ENCODE measurements at regions not wholly inside any gene's neighbourhood (a gene's known extent, or its start where the extent isn't known, plus 50 kb on each side); places are given as distances from the start of the nearest gene placed in this dataset.

DNA sequence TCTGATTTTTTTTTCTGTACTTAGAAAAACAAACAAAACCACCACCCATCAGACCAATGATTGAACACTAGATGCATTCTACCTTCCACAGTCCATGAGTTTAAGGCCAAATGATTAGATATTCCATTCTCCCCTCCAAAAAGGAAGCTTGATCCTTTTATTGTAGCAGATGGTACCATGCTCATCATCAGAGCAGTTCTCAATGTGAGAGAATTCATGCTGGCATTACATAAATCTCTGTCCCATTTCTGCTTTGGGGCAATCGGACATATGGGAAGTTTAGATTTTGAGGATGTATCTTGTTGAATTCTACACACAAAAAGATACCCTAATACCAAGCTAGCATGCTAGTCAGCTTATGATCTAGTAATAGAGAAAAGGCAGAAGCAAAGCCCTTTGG is 186.6 kb downstream of the RAD51AP2 start:
- no peak for ATAC-seq
- Mint-ChIP-seq H3K4me1 (no peaks in the 10 kb centered on the region), H3K36me3 (ENCODE audit: low read depth) (no peaks in the 10 kb centered on the region), H3K9me3 (no peaks in the 10 kb centered on the region), H3K4me3 (no peak overlapping the region), H3K27ac (no peak overlapping the region), H3K27me3 (no peaks in the 10 kb centered on the region)
- DNase-seq: no peak

DNA sequence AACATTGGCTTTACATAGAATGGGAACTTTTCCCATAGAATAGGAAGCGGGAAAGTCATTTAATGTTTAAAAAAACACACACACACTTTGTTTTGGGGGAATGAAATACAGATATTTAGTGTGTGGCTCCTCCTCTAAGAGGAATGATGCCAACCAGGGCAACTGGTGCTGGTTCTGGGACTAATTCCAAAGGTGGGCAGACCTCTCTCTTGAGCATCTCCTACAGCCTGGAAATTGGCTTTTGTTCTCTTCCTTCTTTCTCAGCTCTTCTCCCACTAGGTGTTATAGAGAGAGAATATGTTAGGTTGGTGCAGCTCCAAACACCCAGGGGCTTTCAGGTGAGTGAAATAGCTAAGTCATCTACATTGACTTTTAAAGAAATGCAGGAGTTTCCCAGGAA is 190.1 kb downstream of the RAD51AP2 start:
- Mint-ChIP-seq H3K27ac (no peak overlapping the region), H3K27me3 (no peaks in the 10 kb centered on the region), H3K4me3 (no peak overlapping the region), H3K4me1 (no peaks in the 10 kb centered on the region), H3K36me3 (ENCODE audit: low read depth) (no peaks in the 10 kb centered on the region), H3K9me3 (no peaks in the 10 kb centered on the region)
- ATAC-seq: no peak
- no peak for DNase-seq

DNA sequence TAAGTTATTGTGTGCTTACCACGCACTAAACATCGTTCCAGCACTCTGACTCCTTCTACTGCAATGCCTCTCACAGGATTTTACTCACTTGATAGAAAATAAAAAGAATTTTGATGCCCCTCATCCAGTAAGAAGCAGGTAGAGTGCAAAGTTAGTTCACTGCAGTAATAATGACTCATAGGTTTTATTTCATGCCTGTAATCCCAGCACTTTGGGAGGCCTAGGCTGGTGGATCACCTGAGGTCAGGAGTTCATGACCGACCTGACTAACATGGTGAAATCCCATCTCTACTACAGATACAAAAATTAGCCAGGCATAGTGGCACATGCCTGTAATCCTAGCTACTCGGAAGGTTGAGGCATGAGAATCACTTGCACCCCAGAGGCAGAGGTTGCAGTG is 190.6 kb downstream of the RAD51AP2 start:
- no peaks in the 10 kb centered on the region for H3K9me3 Mint-ChIP-seq
- H3K27ac Mint-ChIP-seq: no peak overlapping the region
- ATAC-seq (no peak), DNase-seq (no peak)
- H3K36me3 Mint-ChIP-seq (ENCODE audit: low read depth): no peaks in the 10 kb centered on the region
- no peaks in the 10 kb centered on the region for H3K27me3 Mint-ChIP-seq
- H3K4me3 Mint-ChIP-seq: no peak overlapping the region
- H3K4me1 Mint-ChIP-seq: no peaks in the 10 kb centered on the region

DNA sequence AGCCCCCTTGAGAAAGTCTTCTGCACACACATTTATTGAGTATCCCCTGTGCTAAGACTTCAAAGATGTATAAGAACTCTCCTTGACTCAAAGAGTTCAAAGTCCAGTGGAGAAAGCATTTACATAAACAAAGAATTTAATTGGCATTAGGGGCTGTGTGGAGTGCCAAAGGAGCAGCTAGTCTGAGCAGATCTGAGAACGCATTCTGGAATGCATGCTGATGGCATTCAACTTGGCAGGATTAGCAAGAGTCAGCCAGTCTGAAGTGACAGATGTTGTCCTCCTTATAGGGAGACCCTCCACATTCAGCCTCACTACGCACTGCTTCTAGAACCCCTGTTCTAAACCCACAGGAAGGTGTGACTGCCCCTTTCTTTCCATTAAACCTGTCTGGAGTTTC is 191.5 kb downstream of the RAD51AP2 start:
- H3K4me3 Mint-ChIP-seq: no peak overlapping the region

DNA sequence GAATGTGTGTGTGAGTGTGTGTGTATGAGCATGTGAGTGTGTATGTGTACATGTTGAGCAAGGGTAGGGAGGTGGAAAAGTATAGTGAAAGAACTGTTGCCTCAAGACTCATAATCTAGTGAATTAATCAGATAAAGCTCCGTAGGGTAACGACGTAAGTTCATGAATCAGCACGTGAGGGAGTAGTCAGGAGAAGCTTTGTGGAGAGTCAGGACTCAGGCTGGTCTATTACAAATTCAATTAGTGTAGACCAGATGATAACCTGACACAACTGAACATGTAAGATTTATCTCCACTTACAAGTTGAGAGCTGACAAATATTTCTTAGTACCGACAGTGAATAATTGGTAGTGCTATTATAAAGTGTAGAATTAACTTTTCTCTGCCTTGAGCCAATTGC is 194.5 kb downstream of the RAD51AP2 start:
- H3K4me3 Mint-ChIP-seq: no peak overlapping the region
- H3K36me3 Mint-ChIP-seq (ENCODE audit: low read depth): no peaks in the 10 kb centered on the region
- H3K4me1 Mint-ChIP-seq: no peaks in the 10 kb centered on the region
- no peak for DNase-seq
- no peak for ATAC-seq
- peaks cover 5% of the 10 kb centered on the region for H3K9me3 Mint-ChIP-seq
- no peak overlapping the region for H3K27ac Mint-ChIP-seq
- H3K27me3 Mint-ChIP-seq: no peaks in the 10 kb centered on the region

More for the DNA sequence above, 191.5 kb downstream of the RAD51AP2 start:
- DNase-seq: no peak
- ATAC-seq: no peak
- Mint-ChIP-seq H3K27ac (no peak overlapping the region), H3K9me3 (peaks cover 5% of the 10 kb centered on the region), H3K27me3 (no peaks in the 10 kb centered on the region), H3K4me1 (no peaks in the 10 kb centered on the region), H3K36me3 (ENCODE audit: low read depth) (no peaks in the 10 kb centered on the region)

DNA sequence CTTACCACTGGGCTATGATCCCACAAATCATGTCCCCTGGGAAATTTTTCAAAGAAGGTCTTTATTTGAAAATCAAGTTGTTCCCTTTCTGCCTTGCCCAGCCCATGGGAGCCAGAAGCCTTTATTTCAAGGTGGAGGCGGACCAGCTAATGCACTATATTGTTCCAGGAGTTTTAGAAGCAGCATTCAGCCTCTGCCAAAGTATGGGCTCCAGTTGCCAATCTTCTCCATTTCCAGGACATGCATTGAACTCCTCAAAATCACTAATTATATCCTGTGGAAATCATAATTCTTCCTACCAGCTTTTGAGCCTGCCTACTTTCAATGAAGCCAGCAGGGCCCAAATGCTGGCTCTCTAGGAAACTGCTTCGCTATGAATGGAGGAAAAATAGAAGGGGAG is 195.8 kb downstream of the RAD51AP2 start:
- H3K36me3 Mint-ChIP-seq (ENCODE audit: low read depth): no peaks in the 10 kb centered on the region
- no peak for DNase-seq
- ATAC-seq: no peak
- no peaks in the 10 kb centered on the region for H3K27me3 Mint-ChIP-seq
- H3K4me3 Mint-ChIP-seq: no peak overlapping the region
- no peak overlapping the region for H3K27ac Mint-ChIP-seq
- H3K4me1 Mint-ChIP-seq: no peaks in the 10 kb centered on the region
- peaks cover 5% of the 10 kb centered on the region for H3K9me3 Mint-ChIP-seq

DNA sequence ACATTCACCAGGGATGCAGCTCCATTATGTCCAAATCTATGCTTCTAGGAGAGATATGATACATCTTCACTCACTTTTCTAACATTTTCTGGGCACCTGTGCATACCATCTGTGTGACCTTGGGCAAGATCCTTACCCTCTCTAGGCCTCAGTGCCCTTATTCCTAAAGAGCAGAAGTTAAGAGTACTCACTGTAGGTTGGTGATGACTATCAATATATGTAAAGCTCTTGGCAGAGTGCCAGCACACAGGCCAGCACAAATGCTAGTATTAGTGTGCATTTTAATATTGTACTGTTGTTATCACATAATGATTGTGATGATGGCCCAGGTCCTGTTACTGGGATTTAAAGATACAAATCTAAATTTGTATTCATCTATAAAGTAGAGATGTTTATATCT is 199.2 kb downstream of the RAD51AP2 start:
- Mint-ChIP-seq H3K36me3 (ENCODE audit: low read depth) (no peaks in the 10 kb centered on the region), H3K9me3 (peaks cover 5% of the 10 kb centered on the region), H3K27ac (no peak overlapping the region), H3K4me1 (no peaks in the 10 kb centered on the region), H3K27me3 (peaks cover 4% of the 10 kb centered on the region), H3K4me3 (no peak overlapping the region)
- no peak for DNase-seq
- ATAC-seq: no peak

DNA sequence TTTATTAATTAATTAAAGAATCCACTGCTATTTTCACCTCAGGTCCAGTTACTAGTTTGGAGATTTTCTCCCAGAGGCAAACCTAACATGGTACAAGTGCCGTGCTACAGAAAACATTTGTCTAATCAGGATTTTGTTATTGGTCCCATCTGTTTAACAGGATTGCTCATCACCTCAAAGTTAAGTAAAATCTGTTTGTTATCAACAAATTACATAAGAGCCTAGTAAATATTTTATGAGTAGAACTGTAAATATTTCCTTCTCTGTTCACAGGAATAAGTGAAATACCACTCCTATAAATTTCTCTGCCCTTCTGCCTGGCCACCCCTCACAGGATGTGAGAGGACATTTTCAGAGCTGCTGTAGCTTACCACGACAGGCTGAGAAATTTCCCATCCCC is 200.2 kb downstream of the RAD51AP2 start:
- H3K4me3 Mint-ChIP-seq: no peak overlapping the region

DNA sequence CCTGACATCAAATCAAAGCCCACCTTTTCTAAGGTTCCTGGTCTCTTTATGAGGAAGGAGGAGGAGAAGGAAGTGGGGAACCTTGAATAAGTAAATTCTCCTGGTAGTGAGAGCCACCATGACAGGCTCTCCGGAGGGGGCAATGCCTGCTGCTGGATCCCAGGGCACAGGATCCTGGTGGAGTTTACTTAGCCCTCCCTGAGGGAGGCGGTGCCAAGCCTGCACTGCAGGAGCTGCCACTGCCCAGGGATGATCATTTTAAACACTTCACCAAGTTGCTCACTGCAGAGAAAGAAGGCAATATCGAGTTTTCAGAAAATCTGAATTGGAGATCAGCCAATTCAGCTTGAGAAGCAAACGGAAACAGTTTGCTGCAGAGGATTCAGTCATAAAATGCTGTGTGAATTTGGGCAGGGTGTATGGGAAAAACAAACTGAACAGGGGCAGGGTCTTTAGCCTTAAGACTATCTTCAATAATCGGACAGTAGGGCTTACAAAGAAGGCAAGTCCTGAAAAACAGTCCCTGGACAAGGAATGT is 200.7 kb downstream of the RAD51AP2 start:
- ATAC-seq: no peak
- no peaks in the 10 kb centered on the region for H3K36me3 Mint-ChIP-seq (ENCODE audit: low read depth)

More for the DNA sequence above, 200.2 kb downstream of the RAD51AP2 start:
- ATAC-seq: no peak
- no peak overlapping the region for H3K27ac Mint-ChIP-seq
- peaks cover 5% of the 10 kb centered on the region for H3K9me3 Mint-ChIP-seq
- no peaks in the 10 kb centered on the region for H3K36me3 Mint-ChIP-seq (ENCODE audit: low read depth)
- peaks cover 4% of the 10 kb centered on the region for H3K27me3 Mint-ChIP-seq
- no peaks in the 10 kb centered on the region for H3K4me1 Mint-ChIP-seq
- DNase-seq: no peak

DNA sequence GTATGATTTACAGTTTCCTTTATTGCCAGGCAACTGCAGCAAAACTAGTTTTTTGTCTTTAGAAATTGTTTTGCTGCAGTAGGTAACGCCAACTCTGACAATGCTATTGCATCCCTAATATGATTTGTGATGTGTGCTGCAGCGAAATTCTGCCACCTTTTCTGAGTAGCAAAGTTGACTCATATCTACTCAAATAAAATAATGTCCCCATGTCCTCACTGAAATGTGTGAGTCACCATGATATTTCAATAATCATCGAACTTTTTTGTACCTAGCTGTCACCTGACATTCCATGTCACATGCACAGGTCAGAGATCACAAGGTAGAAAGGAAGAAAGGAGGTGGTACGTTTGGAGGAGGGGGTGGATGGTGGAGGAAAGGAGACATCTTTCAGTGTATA is 205.0 kb downstream of the RAD51AP2 start:
- H3K9me3 Mint-ChIP-seq: no peaks in the 10 kb centered on the region
- peaks cover 4% of the 10 kb centered on the region for H3K4me1 Mint-ChIP-seq
- no peak overlapping the region for H3K4me3 Mint-ChIP-seq
- H3K27me3 Mint-ChIP-seq: peaks cover 6% of the 10 kb centered on the region
- DNase-seq (no peak), ATAC-seq (no peak)
- no peak overlapping the region for H3K27ac Mint-ChIP-seq
- no peaks in the 10 kb centered on the region for H3K36me3 Mint-ChIP-seq (ENCODE audit: low read depth)

More for the DNA sequence above, 200.7 kb downstream of the RAD51AP2 start:
- Mint-ChIP-seq H3K9me3 (peaks cover 5% of the 10 kb centered on the region), H3K27me3 (peaks cover 4% of the 10 kb centered on the region), H3K4me3 (no peak overlapping the region), H3K27ac (no peak overlapping the region), H3K4me1 (no peaks in the 10 kb centered on the region)
- DNase-seq: no peak

DNA sequence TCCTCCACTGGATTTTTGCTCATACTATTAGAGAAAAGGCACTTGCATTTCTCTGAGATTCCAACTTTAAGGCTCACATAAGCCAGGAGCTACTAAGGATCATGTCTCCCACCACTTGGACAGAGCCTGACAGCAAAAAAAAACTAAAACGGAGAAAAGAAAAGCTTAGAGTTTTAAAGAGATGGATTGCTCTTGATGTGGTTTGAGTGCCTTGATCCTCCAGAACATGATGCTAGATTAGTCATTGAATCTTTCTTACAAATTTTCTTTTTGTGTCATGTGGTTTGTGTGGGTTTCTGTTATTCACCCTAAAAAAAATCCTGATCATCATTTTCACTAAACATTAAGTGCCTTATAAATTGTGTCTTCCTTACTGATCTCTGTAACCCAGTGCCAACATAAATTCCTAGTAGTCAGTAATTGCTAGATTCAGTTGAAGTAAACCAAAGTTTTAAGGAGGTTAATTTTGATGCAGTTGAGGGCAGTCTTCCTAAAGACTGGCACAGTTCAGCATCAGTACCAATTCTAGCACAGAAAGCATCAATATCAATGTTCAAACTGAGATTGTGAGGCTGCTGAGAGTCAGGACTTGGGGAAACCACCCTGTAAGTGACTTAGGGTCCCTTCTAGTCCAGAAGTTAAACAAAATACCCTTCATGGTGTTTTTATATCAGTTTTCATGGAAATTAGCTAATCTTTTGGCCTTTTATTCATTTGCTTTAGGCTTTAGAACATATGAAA is 206.3 kb downstream of the RAD51AP2 start:
- H3K9me3 Mint-ChIP-seq: no peaks in the 10 kb centered on the region

DNA sequence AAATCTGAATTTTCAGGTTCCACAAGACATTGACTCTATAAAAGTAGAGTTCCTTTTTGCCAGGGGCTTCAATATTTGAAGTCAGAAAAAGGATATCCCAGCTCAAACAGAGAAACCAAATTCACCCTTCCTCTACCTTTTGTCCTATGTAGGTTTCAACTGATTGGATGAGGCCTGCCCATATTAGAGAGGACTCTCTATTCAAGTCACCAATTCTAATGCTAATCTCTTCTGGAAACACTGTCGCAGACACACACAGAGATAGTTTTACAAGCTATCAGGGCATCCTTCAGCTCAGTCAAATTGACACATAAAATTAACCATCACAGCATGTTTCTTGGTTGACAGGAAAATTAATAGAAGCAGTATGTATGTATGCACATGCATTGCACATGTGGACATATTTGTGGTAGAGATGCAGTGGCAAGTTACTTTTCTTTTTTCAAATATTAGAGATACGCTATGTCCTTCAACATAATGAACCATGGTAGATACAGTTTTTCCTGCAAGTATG is 207.1 kb downstream of the RAD51AP2 start:
- H3K9me3 Mint-ChIP-seq: no peaks in the 10 kb centered on the region
- H3K27ac Mint-ChIP-seq: no peak overlapping the region
- no peaks in the 10 kb centered on the region for H3K36me3 Mint-ChIP-seq (ENCODE audit: low read depth)
- no peak overlapping the region for H3K4me3 Mint-ChIP-seq
- DNase-seq: no peak
- peaks cover 4% of the 10 kb centered on the region for H3K4me1 Mint-ChIP-seq
- no peak for ATAC-seq
- H3K27me3 Mint-ChIP-seq: peaks cover 9% of the 10 kb centered on the region

More for the DNA sequence above, 206.3 kb downstream of the RAD51AP2 start:
- DNase-seq (no peak), ATAC-seq (peak; percentile 59)
- H3K4me1 Mint-ChIP-seq: peaks cover 4% of the 10 kb centered on the region
- H3K36me3 Mint-ChIP-seq (ENCODE audit: low read depth): no peaks in the 10 kb centered on the region
- no peak overlapping the region for H3K4me3 Mint-ChIP-seq
- peaks cover 9% of the 10 kb centered on the region for H3K27me3 Mint-ChIP-seq
- no peak overlapping the region for H3K27ac Mint-ChIP-seq

DNA sequence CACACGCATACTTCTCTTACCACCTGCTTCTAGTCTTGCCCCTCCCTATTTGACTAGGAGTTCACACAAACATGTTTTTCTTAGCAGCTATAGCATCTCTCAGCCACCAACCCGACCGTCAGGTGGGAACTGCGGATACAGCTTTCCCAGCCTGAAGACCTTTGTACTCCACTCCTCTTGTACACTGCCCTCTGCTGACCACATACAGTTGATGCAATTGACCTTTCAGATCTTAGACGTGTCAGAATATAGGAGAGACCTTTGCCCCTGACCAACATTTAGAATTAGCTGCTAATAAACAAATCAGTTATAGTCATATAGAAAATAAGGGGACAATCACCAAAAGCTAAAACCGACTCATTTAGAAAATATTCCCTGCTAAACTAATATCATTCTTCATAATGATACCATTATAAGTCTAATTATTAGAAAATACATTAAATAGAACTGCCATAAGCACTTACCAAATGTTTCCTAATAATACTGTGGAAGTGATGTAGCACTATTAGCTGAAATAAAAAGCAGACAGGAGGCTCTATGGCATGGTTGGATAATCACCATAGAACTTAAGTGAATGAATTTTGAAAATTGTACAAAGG is 208.4 kb downstream of the RAD51AP2 start:
- Mint-ChIP-seq H3K36me3 (ENCODE audit: low read depth) (no peaks in the 10 kb centered on the region), H3K27me3 (peaks cover 5% of the 10 kb centered on the region), H3K9me3 (no peaks in the 10 kb centered on the region), H3K4me3 (no peak overlapping the region), H3K27ac (no peak overlapping the region), H3K4me1 (peaks cover 4% of the 10 kb centered on the region)
- peak; percentile 53 for ATAC-seq
- peak; percentile 7 for DNase-seq

DNA sequence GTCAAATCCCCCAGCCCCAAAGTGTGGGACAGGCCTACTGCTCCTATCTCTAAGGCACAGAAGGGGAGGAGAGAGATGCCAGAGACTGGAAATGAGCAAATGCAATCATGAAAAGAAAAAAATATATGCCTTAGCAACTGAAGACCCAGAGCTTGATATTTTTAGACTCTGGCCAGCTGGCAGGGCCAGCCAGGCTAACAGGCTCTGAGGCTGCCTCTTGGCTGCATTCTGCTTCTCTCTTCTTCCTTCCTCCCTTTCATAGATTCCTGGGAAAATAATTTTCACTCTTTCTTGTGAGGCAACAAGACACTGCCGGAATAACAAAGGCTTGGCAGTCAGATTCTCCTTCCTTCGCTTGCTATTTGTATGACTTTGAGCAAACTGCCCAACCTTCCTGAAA is 209.1 kb downstream of the RAD51AP2 start:
- H3K27ac Mint-ChIP-seq: no peak overlapping the region
- ATAC-seq: no peak
- no peak for DNase-seq
- H3K4me3 Mint-ChIP-seq: no peak overlapping the region
- H3K36me3 Mint-ChIP-seq (ENCODE audit: low read depth): no peaks in the 10 kb centered on the region
- H3K9me3 Mint-ChIP-seq: no peaks in the 10 kb centered on the region
- H3K4me1 Mint-ChIP-seq: peaks cover 4% of the 10 kb centered on the region
- peaks cover 5% of the 10 kb centered on the region for H3K27me3 Mint-ChIP-seq

DNA sequence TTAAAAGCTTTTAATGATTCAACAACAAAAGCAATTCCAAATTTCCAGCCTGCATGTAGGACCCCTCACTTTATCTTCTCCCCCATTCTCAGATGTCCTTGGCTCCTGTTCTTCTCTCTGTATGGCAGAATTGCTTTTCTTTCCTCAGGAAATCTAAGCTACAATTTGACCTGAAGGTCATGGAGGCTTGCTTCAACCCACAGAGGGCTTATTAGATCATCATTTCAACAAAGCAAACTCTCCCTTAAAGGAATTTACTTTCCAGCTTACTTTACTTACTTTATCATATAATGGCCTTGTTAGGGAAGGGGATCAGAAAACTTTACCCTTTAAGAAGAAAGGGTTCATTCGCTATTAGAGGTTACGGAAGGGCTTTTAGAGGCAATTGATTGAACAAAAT is 211.5 kb downstream of the RAD51AP2 start:
- Mint-ChIP-seq H3K9me3 (no peaks in the 10 kb centered on the region), H3K27me3 (peaks cover 5% of the 10 kb centered on the region), H3K27ac (no peak overlapping the region), H3K4me3 (no peak overlapping the region), H3K36me3 (ENCODE audit: low read depth) (no peaks in the 10 kb centered on the region), H3K4me1 (peaks cover 1% of the 10 kb centered on the region)
- DNase-seq (no peak), ATAC-seq (no peak)

Measured in activated naive CD8-positive, alpha-beta T cell treated with anti-CD3 and anti-CD28 coated beads, Interleukin-2, amount 50 U/mL, for 24 hours (primary cell).